ENCODE measurements at regions not wholly inside any gene's neighbourhood (a gene's known extent, or its start where the extent isn't known, plus 50 kb on each side); places are given as distances from the start of the nearest gene placed in this dataset.
"Not testable (repeated sequence)": the region's sequence is repeated elsewhere in the genome, so short reads cannot be mapped to it uniquely, and the experiment has no call there.

GRCh38 chr3:72536878-72537267, 311.4 kb downstream of the SHQ1 start:
- no peak for DNase-seq (ENCODE audit: low read depth in 2 of 2, low spot score in 1 of 2)

- DNase-seq (ENCODE audit: low read depth in 2 of 2, low spot score in 1 of 2) = no peak
These were observed 311.9 kb downstream of the SHQ1 start for GRCh38 chr3:72536206-72536877.

GRCh38 chr3:72535772-72536171, 312.5 kb downstream of the SHQ1 start:
- DNase-seq (ENCODE audit: low read depth in 2 of 2, low spot score in 1 of 2) = no peak

- DNase-seq (ENCODE audit: low read depth in 2 of 2, low spot score in 1 of 2) = no peak
These were observed 314.4 kb downstream of the SHQ1 start for GRCh38 chr3:72533591-72534473.

- no peak for DNase-seq (ENCODE audit: low read depth in 2 of 2, low spot score in 1 of 2)
These were observed 317.8 kb downstream of the SHQ1 start for GRCh38 chr3:72530426-72530825.

- DNase-seq (ENCODE audit: low read depth in 2 of 2, low spot score in 1 of 2) = no peak
These were observed 319.2 kb downstream of the SHQ1 start for GRCh38 chr3:72529081-72529480.

GRCh38 chr3:72523429-72524151, 324.7 kb downstream of the SHQ1 start:
- no peak for DNase-seq (ENCODE audit: low read depth in 2 of 2, low spot score in 1 of 2)

- DNase-seq (ENCODE audit: low read depth in 2 of 2, low spot score in 1 of 2) = no peak
These were observed 327.4 kb downstream of the SHQ1 start for GRCh38 chr3:72520690-72521308.

- no peak for DNase-seq (ENCODE audit: low read depth in 2 of 2, low spot score in 1 of 2)
These were observed 328.2 kb downstream of the SHQ1 start for GRCh38 chr3:72519946-72520604.

- DNase-seq (ENCODE audit: low read depth in 2 of 2, low spot score in 1 of 2) = no peak
These were observed 330.3 kb downstream of the SHQ1 start for GRCh38 chr3:72517921-72518424.

GRCh38 chr3:72517336-72517735, 330.9 kb downstream of the SHQ1 start:
- no peak for DNase-seq (ENCODE audit: low read depth in 2 of 2, low spot score in 1 of 2)

- DNase-seq (ENCODE audit: low read depth in 2 of 2, low spot score in 1 of 2) = no peak
These were observed 331.9 kb downstream of the SHQ1 start for GRCh38 chr3:72516361-72516760.

- no peak for DNase-seq (ENCODE audit: low read depth in 2 of 2, low spot score in 1 of 2)
These were observed 332.3 kb downstream of the SHQ1 start for GRCh38 chr3:72515941-72516340.

- DNase-seq (ENCODE audit: low read depth in 2 of 2, low spot score in 1 of 2) = no peak
These were observed 333.0 kb downstream of the SHQ1 start for GRCh38 chr3:72515281-72515680.

GRCh38 chr3:72510247-72510646, 338.0 kb downstream of the SHQ1 start:
- DNase-seq (ENCODE audit: low read depth in 2 of 2, low spot score in 1 of 2) = no peak

- DNase-seq (ENCODE audit: low read depth in 2 of 2, low spot score in 1 of 2) = no peak
These were observed 342.5 kb downstream of the SHQ1 start for GRCh38 chr3:72505539-72506405.

GRCh38 chr3:72497501-72497900, 350.7 kb downstream of the SHQ1 start:
- not testable (repeated sequence) for DNase-seq (ENCODE audit: low read depth in 2 of 2, low spot score in 1 of 2)

GRCh38 chr3:72496051-72496670, 352.1 kb downstream of the SHQ1 start:
- DNase-seq (ENCODE audit: low read depth in 2 of 2, low spot score in 1 of 2) = no peak

GRCh38 chr3:72494626-72495025, 353.6 kb downstream of the SHQ1 start:
- no peak for DNase-seq (ENCODE audit: low read depth in 2 of 2, low spot score in 1 of 2)

All from stimulated activated CD8-positive, alpha-beta memory T cell treated with anti-CD3 and anti-CD28 coated beads, Interleukin-4, amount 100 ng/mL, for 1 hour (primary cell).